Astrocyte (in vitro differentiated cells and primary cell): ENCODE measurements at regions not wholly inside any gene's neighbourhood (a gene's known extent, or its start where the extent isn't known, plus 50 kb on each side); places are given as distances from the start of the nearest gene placed in this dataset.

Experiments used
- DNase-seq: peaks from one replicate; pipeline ENCODE4 v3.0.0-alpha.2; 2010; ENCODE audit warnings: low read depth
- FAIRE-seq: peaks from 2 replicates; lab custom pipeline; 2011; peaks lifted over from hg19 to GRCh38; lab: Jason Lieb, UNC
- H2AFZ ChIP-seq: 2 replicates; pipeline ENCODE4 v1.6.0; 2012; ENCODE audit warnings: low read depth, low read length, inconsistent platforms
- H3K27ac ChIP-seq: 2 replicates; pipeline ENCODE4 v1.5.1; 2011; ENCODE audit warnings: low read depth, low read length, inconsistent platforms
- H3K27me3 ChIP-seq: 2 replicates; pipeline ENCODE4 v1.6.0; 2011; ENCODE audit warnings: low read length, inconsistent platforms; ENCODE audit not compliant: insufficient read depth
- H3K36me3 ChIP-seq: 2 replicates; pipeline ENCODE4 v1.5.1; 2011; ENCODE audit warnings: low read length, inconsistent platforms; ENCODE audit not compliant: insufficient read depth
- H3K4me1 ChIP-seq: 2 replicates; pipeline ENCODE4 v1.5.1; 2011; ENCODE audit warnings: low read length, inconsistent platforms; ENCODE audit not compliant: insufficient read depth
- H3K4me2 ChIP-seq: 2 replicates; pipeline ENCODE4 v1.6.0; 2012; ENCODE audit warnings: low read length, inconsistent platforms
- H3K4me3 ChIP-seq: 2 replicates; pipeline ENCODE4 v1.5.1; 2011; ENCODE audit warnings: low read depth, mild to moderate bottlenecking, low read length, inconsistent platforms; ENCODE audit not compliant: insufficient read depth
- H3K79me2 ChIP-seq: 2 replicates; pipeline ENCODE4 v1.6.0; 2012; ENCODE audit warnings: mild to moderate bottlenecking, low read length, inconsistent platforms; ENCODE audit not compliant: insufficient read depth
- H3K9ac ChIP-seq: 2 replicates; pipeline ENCODE4 v1.6.0; 2012; ENCODE audit warnings: mild to moderate bottlenecking, low read length, inconsistent platforms
- H3K9me3 ChIP-seq: 2 replicates; pipeline ENCODE4 v1.5.1; 2012; ENCODE audit warnings: low read depth, mild to moderate bottlenecking, low read length, inconsistent platforms; ENCODE audit not compliant: insufficient read depth
- H4K20me1 ChIP-seq: 2 replicates; pipeline ENCODE4 v1.6.0; 2012; ENCODE audit warnings: low read length, inconsistent platforms; ENCODE audit not compliant: insufficient read depth
- H3K27ac Mint-ChIP-seq: one replicate; pipeline ENCODE4 v1.8.0; 2021; ENCODE audit warnings: mild to moderate bottlenecking, mixed read lengths; ENCODE audit not compliant: unreplicated experiment
- H3K27me3 Mint-ChIP-seq: one replicate; pipeline ENCODE4 v1.8.0; 2021; ENCODE audit warnings: low read depth, mixed read lengths; ENCODE audit not compliant: unreplicated experiment
- H3K36me3 Mint-ChIP-seq: one replicate; pipeline ENCODE4 v1.8.0; 2021; ENCODE audit warnings: low read depth, mixed read lengths; ENCODE audit not compliant: unreplicated experiment
- H3K4me1 Mint-ChIP-seq: one replicate; pipeline ENCODE4 v1.8.0; 2021; ENCODE audit warnings: low read depth, mixed read lengths; ENCODE audit not compliant: unreplicated experiment
- H3K4me3 Mint-ChIP-seq: one replicate; pipeline ENCODE4 v1.8.0; 2021; ENCODE audit warnings: mild to moderate bottlenecking, moderate library complexity, mixed read lengths; ENCODE audit not compliant: unreplicated experiment
- H3K9me3 Mint-ChIP-seq: one replicate; pipeline ENCODE4 v1.8.0; 2021; ENCODE audit warnings: mild to moderate bottlenecking, mixed read lengths; ENCODE audit not compliant: unreplicated experiment
- EZH2 ChIP-seq: IDR thresholded peaks from 2 replicates; pipeline ENCODE4 v1.6.1; 2012; ENCODE audit warnings: mild to moderate bottlenecking, low read length, inconsistent platforms; ENCODE audit not compliant: insufficient read depth
- TF ChIP-seq, protein P1 (sequence below): IDR thresholded peaks from 2 replicates; pipeline ENCODE4 v1.5.1; 2011; ENCODE audit warnings: low read depth, mild to moderate bottlenecking, inconsistent platforms, low read length, moderate library complexity; ENCODE audit not compliant: insufficient read depth

DNA sequence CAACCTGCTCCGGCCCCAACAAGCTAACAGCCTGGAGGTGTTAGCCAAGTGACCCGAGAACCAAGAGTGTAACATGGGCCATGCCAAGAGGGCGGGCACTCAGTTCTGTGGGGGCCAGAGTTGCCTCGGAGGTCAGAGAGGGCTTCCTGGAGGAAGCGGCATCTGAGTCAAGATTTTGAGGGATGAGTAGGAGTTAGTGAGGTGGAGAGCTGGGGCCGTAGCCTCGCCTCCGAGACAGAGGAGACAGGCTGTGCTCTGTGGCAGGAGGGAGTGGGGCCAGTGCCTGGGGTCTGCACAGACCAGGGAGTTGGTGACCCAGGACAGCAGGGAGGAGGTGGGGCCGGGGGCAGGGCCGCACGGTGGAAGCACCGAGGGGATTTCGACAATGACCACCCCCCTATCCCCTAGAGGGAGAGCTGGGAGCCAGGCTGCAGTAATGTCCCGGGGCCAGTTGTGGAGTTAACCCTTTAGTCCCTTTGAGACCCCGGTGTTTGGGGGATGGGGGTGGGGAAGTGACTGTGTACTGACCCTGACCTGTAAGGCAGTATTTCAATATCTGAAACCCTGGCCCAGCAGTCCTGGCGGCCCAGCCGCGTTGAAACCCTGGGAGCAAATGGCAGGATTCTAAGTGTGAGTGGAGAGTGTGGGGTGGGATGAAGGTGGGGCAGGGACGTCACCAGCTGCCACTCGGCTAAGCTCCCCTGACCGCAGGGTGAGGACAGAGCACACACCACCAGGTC, 148.7 kb upstream of the COL5A1 start:
- H3K4me2 ChIP-seq = no peak overlapping the region
- peaks cover 2% of the 10 kb centered on the region for H3K27me3 ChIP-seq
- H3K4me1 Mint-ChIP-seq = peaks cover 23% of the 10 kb centered on the region
- H3K9ac ChIP-seq = no peak overlapping the region
- H3K4me3 Mint-ChIP-seq = no peak overlapping the region
- peaks cover 6% of the 10 kb centered on the region for H3K36me3 Mint-ChIP-seq
- H3K27ac Mint-ChIP-seq = no peak overlapping the region
- no peaks in the 10 kb centered on the region for H4K20me1 ChIP-seq
- no peaks in the 10 kb centered on the region for H3K79me2 ChIP-seq
- peaks cover 18% of the 10 kb centered on the region for H3K4me1 ChIP-seq
- no peak overlapping the region for H2AFZ ChIP-seq
- DNase-seq (no peak), FAIRE-seq (no peak)
- no peak overlapping the region for H3K27ac ChIP-seq
- H3K4me3 ChIP-seq = no peak overlapping the region
- no peak for TF ChIP-seq EZH2
- TF ChIP-seq, protein P1, sequence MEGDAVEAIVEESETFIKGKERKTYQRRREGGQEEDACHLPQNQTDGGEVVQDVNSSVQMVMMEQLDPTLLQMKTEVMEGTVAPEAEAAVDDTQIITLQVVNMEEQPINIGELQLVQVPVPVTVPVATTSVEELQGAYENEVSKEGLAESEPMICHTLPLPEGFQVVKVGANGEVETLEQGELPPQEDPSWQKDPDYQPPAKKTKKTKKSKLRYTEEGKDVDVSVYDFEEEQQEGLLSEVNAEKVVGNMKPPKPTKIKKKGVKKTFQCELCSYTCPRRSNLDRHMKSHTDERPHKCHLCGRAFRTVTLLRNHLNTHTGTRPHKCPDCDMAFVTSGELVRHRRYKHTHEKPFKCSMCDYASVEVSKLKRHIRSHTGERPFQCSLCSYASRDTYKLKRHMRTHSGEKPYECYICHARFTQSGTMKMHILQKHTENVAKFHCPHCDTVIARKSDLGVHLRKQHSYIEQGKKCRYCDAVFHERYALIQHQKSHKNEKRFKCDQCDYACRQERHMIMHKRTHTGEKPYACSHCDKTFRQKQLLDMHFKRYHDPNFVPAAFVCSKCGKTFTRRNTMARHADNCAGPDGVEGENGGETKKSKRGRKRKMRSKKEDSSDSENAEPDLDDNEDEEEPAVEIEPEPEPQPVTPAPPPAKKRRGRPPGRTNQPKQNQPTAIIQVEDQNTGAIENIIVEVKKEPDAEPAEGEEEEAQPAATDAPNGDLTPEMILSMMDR = no peak
- H3K36me3 ChIP-seq = no peaks in the 10 kb centered on the region
- peaks cover 13% of the 10 kb centered on the region for H3K9me3 Mint-ChIP-seq
- H3K9me3 ChIP-seq = no peaks in the 10 kb centered on the region
- peaks cover 28% of the 10 kb centered on the region for H3K27me3 Mint-ChIP-seq

DNA sequence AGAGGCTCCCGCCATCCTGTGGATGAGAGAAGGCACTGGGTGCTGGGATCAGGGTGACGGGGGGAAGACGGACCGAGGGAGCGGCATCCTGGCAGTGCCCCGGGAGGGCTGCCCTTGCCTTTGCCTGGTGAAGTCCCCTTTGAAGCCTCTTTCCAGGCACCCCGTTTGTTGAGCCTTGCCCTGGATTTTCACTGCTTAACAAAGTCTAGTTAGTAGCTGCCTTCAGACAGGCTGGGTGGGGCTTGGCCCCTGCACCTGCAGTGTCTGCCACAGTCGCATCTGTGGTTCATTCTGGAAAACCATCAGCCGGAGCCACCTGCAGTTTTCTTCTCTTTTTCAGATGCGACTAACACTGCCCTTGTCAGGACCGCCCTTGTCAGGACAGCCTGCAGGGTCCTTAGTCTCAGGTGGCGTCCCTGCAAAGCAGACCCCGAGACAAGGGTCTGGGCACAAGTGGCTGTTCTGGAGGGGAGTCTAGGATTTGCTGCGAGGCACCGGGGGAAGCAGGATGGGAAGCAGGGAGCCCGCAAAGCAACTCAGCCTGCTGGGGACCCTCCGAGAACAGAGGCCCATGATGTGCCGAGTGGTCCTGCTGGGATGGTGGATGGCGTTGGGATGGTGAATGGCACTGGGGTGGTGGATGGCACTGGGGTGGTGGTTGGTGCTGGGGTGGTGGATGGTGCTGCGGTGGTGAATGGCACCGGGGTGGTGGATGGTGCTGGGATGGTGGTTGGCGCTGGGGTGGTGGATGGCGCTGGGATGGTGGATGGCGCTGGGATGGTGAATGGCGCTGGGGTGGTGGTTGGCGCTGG, 147.9 kb upstream of the COL5A1 start:
- peak overlapping the region; percentile 69 for H3K27ac Mint-ChIP-seq
- no peak for FAIRE-seq
- H3K36me3 Mint-ChIP-seq = peaks cover 6% of the 10 kb centered on the region
- H3K9me3 ChIP-seq = no peaks in the 10 kb centered on the region
- no peak for DNase-seq
- peaks cover 2% of the 10 kb centered on the region for H3K27me3 ChIP-seq
- no peak overlapping the region for H2AFZ ChIP-seq
- H3K4me3 ChIP-seq = no peak overlapping the region
- H3K27ac ChIP-seq = no peak overlapping the region
- no peak overlapping the region for H3K4me2 ChIP-seq
- TF ChIP-seq, protein P1 = no peak
- no peak for TF ChIP-seq EZH2
- no peaks in the 10 kb centered on the region for H4K20me1 ChIP-seq
- H3K4me1 Mint-ChIP-seq = peaks cover 25% of the 10 kb centered on the region
- H3K4me3 Mint-ChIP-seq = no peak overlapping the region
- H3K27me3 Mint-ChIP-seq = peaks cover 25% of the 10 kb centered on the region
- H3K4me1 ChIP-seq = peaks cover 15% of the 10 kb centered on the region
- no peaks in the 10 kb centered on the region for H3K36me3 ChIP-seq
- H3K9me3 Mint-ChIP-seq = peaks cover 10% of the 10 kb centered on the region
- H3K9ac ChIP-seq = no peak overlapping the region
- H3K79me2 ChIP-seq = no peaks in the 10 kb centered on the region
